ENCODE measurements at regions not wholly inside any gene's neighbourhood (a gene's known extent, or its start where the extent isn't known, plus 50 kb on each side); places are given as distances from the start of the nearest gene placed in this dataset.

GRCh38 chr10:30172091-30172490 lies 112.7 kb upstream of the JCAD start:
- no peaks in the 10 kb centered on the region for H4K20me1 ChIP-seq (ENCODE audit: insufficient read depth, low read length)
- H3K27ac ChIP-seq (ENCODE audit: low read depth in 1 of 2, low read length in 2 of 2): no peak overlapping the region
- H3K9ac ChIP-seq (ENCODE audit: insufficient read depth, low read length, poor library complexity, severe bottlenecking): no peak overlapping the region
- no peak for TF ChIP-seq CTCF (IDR thresholded peaks at IDR 0.05)
- H3K4me2 ChIP-seq (replicated peaks; ENCODE audit: extremely low read depth, low read length, poor library complexity, severe bottlenecking): no peak overlapping the region
- no peaks in the 10 kb centered on the region for H3K9me3 ChIP-seq (replicated peaks in 1 of 2; ENCODE audit: control insufficient read depth in 1 of 2, insufficient read depth in 1 of 2, low read length in 2 of 2)
- Mint-ChIP-seq H3K27me3 (ENCODE audit: low read depth in 3 of 3) (peaks cover 0 to 12% (median 4%) of the 10 kb centered on the region in 3 donors), H3K9me3 (peaks cover 0 to 5% (median 0%) of the 10 kb centered on the region in 7 donors), H3K4me1 (no peaks in the 10 kb centered on the region), H3K27ac (no peak overlapping the region), H3K36me3 (no peaks in the 10 kb centered on the region), H3K4me3 (no peak overlapping the region)
- intact Hi-C loops (cut with micrococcal nuclease): no loop called here
- no peaks in the 10 kb centered on the region for H3K36me3 ChIP-seq (replicated peaks in 1 of 2; ENCODE audit: control insufficient read depth in 1 of 2, insufficient read depth in 2 of 2, low read length in 2 of 2)
- H3K4me1 ChIP-seq (ENCODE audit: control insufficient read depth in 1 of 2, insufficient read depth in 2 of 2, low read length in 2 of 2): no peaks in the 10 kb centered on the region
- no peaks in the 10 kb centered on the region for H3K27me3 ChIP-seq (ENCODE audit: control insufficient read depth in 2 of 2, insufficient read depth in 2 of 2, low read length in 2 of 2)
- DNase-seq: no peak
- no peak overlapping the region for H3K4me3 ChIP-seq (replicated peaks in 1 of 3; ENCODE audit: low read depth in 2 of 3, low read length in 3 of 3)
- no peaks in the 10 kb centered on the region for H3K79me2 ChIP-seq (ENCODE audit: insufficient read depth, low read length)
- WGBS (ENCODE audit: insufficient coverage): 82% methylated on average over 2 of the region's 4 CpGs
- H2AFZ ChIP-seq (ENCODE audit: insufficient read depth, low read depth, low read length, poor library complexity, severe bottlenecking): no peak overlapping the region

GRCh38 chr10:30171601-30172000 lies 112.2 kb upstream of the JCAD start:
- no peak for DNase-seq
- WGBS (ENCODE audit: insufficient coverage): 100% methylated on average over 2 of the region's 4 CpGs
- intact Hi-C loops (cut with micrococcal nuclease): no loop called here
- Mint-ChIP-seq H3K27ac (no peak overlapping the region), H3K4me1 (no peaks in the 10 kb centered on the region), H3K27me3 (ENCODE audit: low read depth in 3 of 3) (peaks cover 0 to 13% (median 4%) of the 10 kb centered on the region in 3 donors), H3K4me3 (no peak overlapping the region), H3K9me3 (peaks cover 0 to 5% (median under 1%) of the 10 kb centered on the region in 7 donors), H3K36me3 (no peaks in the 10 kb centered on the region)
- Histone ChIP-seq H3K4me3 (replicated peaks in 1 of 3; ENCODE audit: low read depth in 2 of 3, low read length in 3 of 3) (no peak overlapping the region), H3K27me3 (ENCODE audit: control insufficient read depth in 2 of 2, insufficient read depth in 2 of 2, low read length in 2 of 2) (no peaks in the 10 kb centered on the region), H3K9me3 (replicated peaks in 1 of 2; ENCODE audit: control insufficient read depth in 1 of 2, insufficient read depth in 1 of 2, low read length in 2 of 2) (no peaks in the 10 kb centered on the region), H3K27ac (ENCODE audit: low read depth in 1 of 2, low read length in 2 of 2) (no peak overlapping the region), H3K9ac (ENCODE audit: insufficient read depth, low read length, poor library complexity, severe bottlenecking) (no peak overlapping the region), H3K36me3 (replicated peaks in 1 of 2; ENCODE audit: control insufficient read depth in 1 of 2, insufficient read depth in 2 of 2, low read length in 2 of 2) (no peaks in the 10 kb centered on the region), H3K79me2 (ENCODE audit: insufficient read depth, low read length) (no peaks in the 10 kb centered on the region), H4K20me1 (ENCODE audit: insufficient read depth, low read length) (no peaks in the 10 kb centered on the region), H3K4me2 (replicated peaks; ENCODE audit: extremely low read depth, low read length, poor library complexity, severe bottlenecking) (no peak overlapping the region), H2AFZ (ENCODE audit: insufficient read depth, low read depth, low read length, poor library complexity, severe bottlenecking) (no peak overlapping the region), H3K4me1 (ENCODE audit: control insufficient read depth in 1 of 2, insufficient read depth in 2 of 2, low read length in 2 of 2) (no peaks in the 10 kb centered on the region)
- TF ChIP-seq CTCF (IDR thresholded peaks at IDR 0.05): no peak
